ENCODE measurements at regions not wholly inside any gene's neighbourhood (a gene's known extent, or its start where the extent isn't known, plus 50 kb on each side); places are given as distances from the start of the nearest gene placed in this dataset.

- DNase-seq (ENCODE audit: extremely low read depth, insufficient read length) = no peak
- Histone ChIP-seq H3K27me3 (replicated peaks; ENCODE audit: control insufficient read depth, insufficient read depth, low read length) (no peaks in the 10 kb centered on the region), H3K36me3 (ENCODE audit: control insufficient read depth, insufficient read depth, low read length) (no peaks in the 10 kb centered on the region), H3K4me3 (replicated peaks; ENCODE audit: low read depth, low read length) (no peak overlapping the region)
- no peak for TF ChIP-seq CTCF (IDR thresholded peaks at IDR 0.05; ENCODE audit: insufficient read depth, low read length, poor library complexity, severe bottlenecking)
Measured at GRCh38 chr3:72210261-72210660, 425.3 kb upstream of the PROK2 start.

DNA sequence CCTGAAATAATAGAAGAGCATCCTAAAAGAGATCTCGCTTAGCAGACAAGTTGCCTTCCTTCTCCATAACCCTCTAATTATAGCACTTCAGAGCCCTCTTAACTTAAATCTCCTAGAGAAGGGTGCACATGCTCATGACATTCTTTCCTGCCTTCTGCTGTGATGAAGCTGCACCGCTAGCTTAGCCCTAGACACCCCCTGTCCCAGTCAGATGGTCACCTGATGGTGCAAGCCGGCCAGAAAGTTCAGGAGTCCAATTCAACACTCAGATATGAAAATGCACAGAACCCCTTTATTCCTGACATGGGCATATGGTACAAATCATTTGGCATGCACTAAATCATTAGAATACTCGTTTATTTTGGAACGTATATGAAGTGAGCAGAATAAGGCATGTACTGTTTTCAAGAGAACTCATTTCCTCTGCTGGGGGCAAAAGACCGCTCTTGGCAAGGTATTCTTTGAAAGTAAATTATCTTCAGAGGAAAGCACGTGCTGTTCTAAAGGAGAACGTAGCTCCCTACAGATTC is 420.4 kb upstream of the PROK2 start:
- no peak for DNase-seq (ENCODE audit: extremely low read depth, insufficient read length)
- TF ChIP-seq CTCF (IDR thresholded peaks at IDR 0.05; ENCODE audit: insufficient read depth, low read length, poor library complexity, severe bottlenecking) = no peak
- Histone ChIP-seq H3K27me3 (replicated peaks; ENCODE audit: control insufficient read depth, insufficient read depth, low read length) (no peaks in the 10 kb centered on the region; the same call in 1 of the 2 replicates), H3K4me3 (replicated peaks; ENCODE audit: low read depth, low read length) (no peak overlapping the region), H3K36me3 (ENCODE audit: control insufficient read depth, insufficient read depth, low read length) (no peaks in the 10 kb centered on the region)

DNA sequence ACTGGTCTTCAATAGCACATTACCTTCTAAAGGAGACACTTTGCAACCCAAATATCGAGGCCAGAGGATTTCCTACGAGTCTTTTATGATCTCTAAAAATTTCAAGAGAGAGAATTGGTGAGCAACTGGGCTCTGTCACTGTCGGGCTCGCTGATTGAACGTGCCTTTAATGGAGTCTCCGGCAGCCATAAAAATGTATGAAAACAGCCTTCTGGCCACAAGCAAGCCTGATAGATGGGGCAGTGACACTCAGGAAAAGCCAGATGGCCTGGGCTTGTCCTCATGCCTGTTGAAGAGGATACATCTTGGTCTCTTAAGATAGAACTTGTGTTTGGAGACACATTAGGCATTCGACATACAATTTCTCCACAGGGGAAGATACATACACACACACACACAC is 419.5 kb upstream of the PROK2 start:
- no peak for DNase-seq (ENCODE audit: extremely low read depth, insufficient read length)
- no peak for TF ChIP-seq CTCF (IDR thresholded peaks at IDR 0.05; ENCODE audit: insufficient read depth, low read length, poor library complexity, severe bottlenecking)
- Histone ChIP-seq H3K4me3 (replicated peaks; ENCODE audit: low read depth, low read length) (no peak overlapping the region), H3K36me3 (ENCODE audit: control insufficient read depth, insufficient read depth, low read length) (no peaks in the 10 kb centered on the region), H3K27me3 (replicated peaks; ENCODE audit: control insufficient read depth, insufficient read depth, low read length) (no peaks in the 10 kb centered on the region; the same call in 1 of the 2 replicates)

DNA sequence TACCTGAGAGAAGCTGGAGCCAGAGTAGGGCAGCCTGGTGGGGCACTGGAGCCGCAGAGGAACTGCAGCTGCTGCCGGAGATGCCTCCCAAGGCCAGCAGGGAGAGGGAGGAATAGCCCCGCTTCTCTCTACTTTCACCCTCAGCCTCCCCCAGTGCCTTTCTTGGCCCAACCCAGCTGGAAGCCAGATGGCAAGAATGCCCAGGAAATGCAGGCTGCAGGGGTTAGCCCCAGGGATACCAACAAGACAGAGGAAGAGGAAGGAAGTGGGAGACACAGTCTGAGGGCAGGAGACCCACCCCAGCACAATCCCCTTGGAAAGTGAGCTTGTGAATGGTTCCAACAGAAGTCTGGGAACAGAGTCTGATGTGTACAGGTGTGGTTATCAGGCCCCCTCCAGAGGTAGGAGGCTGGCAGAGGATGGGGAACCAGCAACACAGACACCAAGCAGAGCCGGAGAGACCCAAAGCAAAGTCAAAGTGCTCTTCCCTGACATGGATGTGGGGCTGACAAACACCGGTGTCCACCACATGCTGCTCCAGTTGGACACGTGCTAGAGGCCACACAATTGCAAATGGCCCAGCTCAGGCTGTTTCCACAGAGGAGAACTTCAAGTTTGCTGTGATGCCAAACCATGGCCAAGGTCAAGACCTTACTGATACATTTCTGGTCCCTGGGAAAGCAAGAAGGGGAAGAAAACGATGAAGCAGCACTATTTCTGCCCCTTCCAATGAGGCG is 418.8 kb upstream of the PROK2 start:
- H3K27me3 ChIP-seq (replicated peaks; ENCODE audit: control insufficient read depth, insufficient read depth, low read length) = no peaks in the 10 kb centered on the region; the same call in 1 of the 2 replicates

GRCh38 chr3:72203105-72203504 is 418.2 kb upstream of the PROK2 start:
- DNase-seq (ENCODE audit: extremely low read depth, insufficient read length) = no peak
- no peak for TF ChIP-seq CTCF (IDR thresholded peaks at IDR 0.05; ENCODE audit: insufficient read depth, low read length, poor library complexity, severe bottlenecking)
- no peaks in the 10 kb centered on the region; the same call in 1 of the 2 replicates for H3K27me3 ChIP-seq (replicated peaks; ENCODE audit: control insufficient read depth, insufficient read depth, low read length)
- H3K4me3 ChIP-seq (replicated peaks; ENCODE audit: low read depth, low read length) = no peak overlapping the region
- H3K36me3 ChIP-seq (ENCODE audit: control insufficient read depth, insufficient read depth, low read length) = no peaks in the 10 kb centered on the region

More for the DNA sequence above, 418.8 kb upstream of the PROK2 start:
- H3K36me3 ChIP-seq (ENCODE audit: control insufficient read depth, insufficient read depth, low read length) = no peaks in the 10 kb centered on the region
- TF ChIP-seq CTCF (IDR thresholded peaks at IDR 0.05; ENCODE audit: insufficient read depth, low read length, poor library complexity, severe bottlenecking) = no peak
- no peak overlapping the region for H3K4me3 ChIP-seq (replicated peaks; ENCODE audit: low read depth, low read length)
- DNase-seq (ENCODE audit: extremely low read depth, insufficient read length) = no peak
